ENCODE measurements at regions not wholly inside any gene's neighbourhood (a gene's known extent, or its start where the extent isn't known, plus 50 kb on each side); places are given as distances from the start of the nearest gene placed in this dataset.

DNA sequence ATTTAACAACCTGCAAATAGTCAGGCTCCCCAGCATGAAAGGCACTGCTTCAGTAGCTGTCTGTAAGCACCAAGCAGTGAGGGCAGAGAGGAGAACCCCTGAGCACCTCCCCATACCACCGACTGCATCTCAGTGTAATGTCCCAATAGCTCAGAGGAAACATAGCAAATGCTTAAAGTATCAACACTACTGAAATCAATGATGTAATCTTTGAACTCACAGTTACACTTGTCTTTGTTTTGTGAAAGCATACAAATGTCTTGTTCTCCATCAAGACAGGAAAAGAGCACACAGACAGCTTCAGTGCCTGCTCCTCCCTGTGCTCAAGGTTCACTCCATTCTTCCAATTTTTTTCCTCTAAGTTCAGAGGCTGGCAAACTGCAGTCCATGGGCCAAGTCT lies 94.7 kb downstream of the IRS2 start:
- TF ChIP-seq, protein P1, sequence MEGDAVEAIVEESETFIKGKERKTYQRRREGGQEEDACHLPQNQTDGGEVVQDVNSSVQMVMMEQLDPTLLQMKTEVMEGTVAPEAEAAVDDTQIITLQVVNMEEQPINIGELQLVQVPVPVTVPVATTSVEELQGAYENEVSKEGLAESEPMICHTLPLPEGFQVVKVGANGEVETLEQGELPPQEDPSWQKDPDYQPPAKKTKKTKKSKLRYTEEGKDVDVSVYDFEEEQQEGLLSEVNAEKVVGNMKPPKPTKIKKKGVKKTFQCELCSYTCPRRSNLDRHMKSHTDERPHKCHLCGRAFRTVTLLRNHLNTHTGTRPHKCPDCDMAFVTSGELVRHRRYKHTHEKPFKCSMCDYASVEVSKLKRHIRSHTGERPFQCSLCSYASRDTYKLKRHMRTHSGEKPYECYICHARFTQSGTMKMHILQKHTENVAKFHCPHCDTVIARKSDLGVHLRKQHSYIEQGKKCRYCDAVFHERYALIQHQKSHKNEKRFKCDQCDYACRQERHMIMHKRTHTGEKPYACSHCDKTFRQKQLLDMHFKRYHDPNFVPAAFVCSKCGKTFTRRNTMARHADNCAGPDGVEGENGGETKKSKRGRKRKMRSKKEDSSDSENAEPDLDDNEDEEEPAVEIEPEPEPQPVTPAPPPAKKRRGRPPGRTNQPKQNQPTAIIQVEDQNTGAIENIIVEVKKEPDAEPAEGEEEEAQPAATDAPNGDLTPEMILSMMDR (IDR thresholded peaks at IDR 0.05) = no peak
- Mint-ChIP-seq H3K4me1 (peaks cover 7% of the 10 kb centered on the region), H3K27me3 (ENCODE audit: low read depth in 3 of 3) (peaks cover 0 to 3% (median 1%) of the 10 kb centered on the region in 3 donors), H3K27ac (peak overlapping the region in 1 of 7 donors; percentile 8), H3K9me3 (peaks cover 0 to 7% (median 0%) of the 10 kb centered on the region in 7 donors), H3K36me3 (no peaks in the 10 kb centered on the region), H3K4me3 (no peak overlapping the region)
- H3K4me1 ChIP-seq (ENCODE audit: control insufficient read depth in 1 of 2, insufficient read depth in 2 of 2, low read length in 2 of 2) = no peaks in the 10 kb centered on the region
- no peaks in the 10 kb centered on the region for H3K36me3 ChIP-seq (replicated peaks in 1 of 2; ENCODE audit: control insufficient read depth in 1 of 2, insufficient read depth in 2 of 2, low read length in 2 of 2)
- H3K27ac ChIP-seq (ENCODE audit: low read depth in 1 of 2, low read length in 2 of 2) = no peak overlapping the region
- no peak overlapping the region for H3K4me2 ChIP-seq (replicated peaks; ENCODE audit: extremely low read depth, low read length, poor library complexity, severe bottlenecking)
- H2AFZ ChIP-seq (ENCODE audit: insufficient read depth, low read depth, low read length, poor library complexity, severe bottlenecking) = peak overlapping the region; percentile 16
- no peaks in the 10 kb centered on the region for H4K20me1 ChIP-seq (ENCODE audit: insufficient read depth, low read length)
- H3K9me3 ChIP-seq (replicated peaks in 1 of 2; ENCODE audit: control insufficient read depth in 1 of 2, insufficient read depth in 1 of 2, low read length in 2 of 2) = no peaks in the 10 kb centered on the region
- no peak for DNase-seq
- H3K4me3 ChIP-seq (replicated peaks in 1 of 3; ENCODE audit: low read depth in 2 of 3, low read length in 3 of 3) = no peak overlapping the region
- no peaks in the 10 kb centered on the region for H3K27me3 ChIP-seq (ENCODE audit: control insufficient read depth in 2 of 2, insufficient read depth in 2 of 2, low read length in 2 of 2)
- intact Hi-C loops (cut with micrococcal nuclease) = no loop called here
- 50% methylated on average over 1 of the region's 1 CpG for WGBS (ENCODE audit: insufficient coverage)
- no peaks in the 10 kb centered on the region for H3K79me2 ChIP-seq (ENCODE audit: insufficient read depth, low read length)
- H3K9ac ChIP-seq (ENCODE audit: insufficient read depth, low read length, poor library complexity, severe bottlenecking) = no peak overlapping the region

DNA sequence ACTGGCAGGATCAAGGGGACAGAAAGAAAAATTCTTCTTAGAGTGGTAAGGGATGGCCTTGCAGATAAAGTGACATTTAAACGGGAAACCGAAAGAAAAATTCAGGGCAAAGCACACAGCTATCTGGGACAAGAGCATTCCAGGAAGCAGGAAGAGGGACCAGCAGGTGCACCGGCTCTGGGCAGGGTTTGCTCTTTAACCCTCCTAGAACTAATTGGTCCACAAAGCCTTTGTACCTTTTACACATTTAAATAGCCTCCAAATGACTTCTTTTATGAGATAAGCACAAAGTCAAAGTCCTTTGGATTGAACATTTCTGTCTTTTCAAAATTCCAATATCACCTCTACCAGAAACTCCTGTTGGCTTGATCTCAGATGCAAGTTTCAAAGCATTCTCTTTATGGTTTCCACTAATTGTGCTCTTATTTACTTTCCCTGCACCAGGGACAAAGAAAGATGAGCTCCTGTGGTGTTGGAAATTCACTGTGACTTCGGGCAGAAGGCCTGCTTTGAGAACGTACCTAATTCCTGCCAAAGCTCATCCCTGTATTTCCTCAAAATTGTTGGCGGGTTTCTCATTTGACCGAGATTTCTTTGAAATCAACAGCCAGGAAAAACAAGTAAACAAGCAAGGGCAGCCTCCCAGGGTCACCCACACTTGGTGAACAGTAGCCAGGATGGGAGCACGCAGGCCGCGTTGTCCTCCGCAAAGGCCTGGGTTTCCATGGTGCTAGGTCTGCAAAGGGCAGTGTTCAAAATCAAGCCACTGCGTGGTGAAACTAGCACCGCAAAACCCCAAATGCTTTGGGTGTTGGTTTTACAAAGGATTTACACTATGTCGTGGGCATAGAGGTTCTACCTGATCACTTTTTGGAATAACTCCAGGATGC lies 98.6 kb downstream of the IRS2 start:
- Histone ChIP-seq H3K4me1 (ENCODE audit: control insufficient read depth in 1 of 2, insufficient read depth in 2 of 2, low read length in 2 of 2) (no peaks in the 10 kb centered on the region), H3K36me3 (replicated peaks in 1 of 2; ENCODE audit: control insufficient read depth in 1 of 2, insufficient read depth in 2 of 2, low read length in 2 of 2) (no peaks in the 10 kb centered on the region), H3K9me3 (replicated peaks in 1 of 2; ENCODE audit: control insufficient read depth in 1 of 2, insufficient read depth in 1 of 2, low read length in 2 of 2) (no peaks in the 10 kb centered on the region), H4K20me1 (ENCODE audit: insufficient read depth, low read length) (no peaks in the 10 kb centered on the region), H3K4me2 (replicated peaks; ENCODE audit: extremely low read depth, low read length, poor library complexity, severe bottlenecking) (no peak overlapping the region), H3K4me3 (replicated peaks in 1 of 3; ENCODE audit: low read depth in 2 of 3, low read length in 3 of 3) (no peak overlapping the region), H3K79me2 (ENCODE audit: insufficient read depth, low read length) (no peaks in the 10 kb centered on the region), H3K27ac (ENCODE audit: low read depth in 1 of 2, low read length in 2 of 2) (no peak overlapping the region), H3K9ac (ENCODE audit: insufficient read depth, low read length, poor library complexity, severe bottlenecking) (no peak overlapping the region), H3K27me3 (ENCODE audit: control insufficient read depth in 2 of 2, insufficient read depth in 2 of 2, low read length in 2 of 2) (no peaks in the 10 kb centered on the region), H2AFZ (ENCODE audit: insufficient read depth, low read depth, low read length, poor library complexity, severe bottlenecking) (no peak overlapping the region)
- WGBS (ENCODE audit: insufficient coverage) = 94% methylated on average over 9 of the region's 14 CpGs
- H3K9me3 Mint-ChIP-seq = peaks cover 0 to 5% (median 0%) of the 10 kb centered on the region in 7 donors
- peak overlapping the region in 1 of 7 donors; percentile 79 for H3K27ac Mint-ChIP-seq
- no peak for DNase-seq
- H3K4me3 Mint-ChIP-seq = no peak overlapping the region
- H3K36me3 Mint-ChIP-seq = no peaks in the 10 kb centered on the region
- TF ChIP-seq, protein P1 (IDR thresholded peaks at IDR 0.05) = no peak
- peaks cover 5% of the 10 kb centered on the region for H3K4me1 Mint-ChIP-seq
- intact Hi-C loops (cut with micrococcal nuclease) = no loop called here
- peaks cover 2 to 5% (median 5%) of the 10 kb centered on the region in 3 donors for H3K27me3 Mint-ChIP-seq (ENCODE audit: low read depth in 3 of 3)

Data from CD14-positive monocyte (primary cell).